ENCODE measurements at regions not wholly inside any gene's neighbourhood (a gene's known extent, or its start where the extent isn't known, plus 50 kb on each side); places are given as distances from the start of the nearest gene placed in this dataset.

- TF ChIP-seq, protein P1, sequence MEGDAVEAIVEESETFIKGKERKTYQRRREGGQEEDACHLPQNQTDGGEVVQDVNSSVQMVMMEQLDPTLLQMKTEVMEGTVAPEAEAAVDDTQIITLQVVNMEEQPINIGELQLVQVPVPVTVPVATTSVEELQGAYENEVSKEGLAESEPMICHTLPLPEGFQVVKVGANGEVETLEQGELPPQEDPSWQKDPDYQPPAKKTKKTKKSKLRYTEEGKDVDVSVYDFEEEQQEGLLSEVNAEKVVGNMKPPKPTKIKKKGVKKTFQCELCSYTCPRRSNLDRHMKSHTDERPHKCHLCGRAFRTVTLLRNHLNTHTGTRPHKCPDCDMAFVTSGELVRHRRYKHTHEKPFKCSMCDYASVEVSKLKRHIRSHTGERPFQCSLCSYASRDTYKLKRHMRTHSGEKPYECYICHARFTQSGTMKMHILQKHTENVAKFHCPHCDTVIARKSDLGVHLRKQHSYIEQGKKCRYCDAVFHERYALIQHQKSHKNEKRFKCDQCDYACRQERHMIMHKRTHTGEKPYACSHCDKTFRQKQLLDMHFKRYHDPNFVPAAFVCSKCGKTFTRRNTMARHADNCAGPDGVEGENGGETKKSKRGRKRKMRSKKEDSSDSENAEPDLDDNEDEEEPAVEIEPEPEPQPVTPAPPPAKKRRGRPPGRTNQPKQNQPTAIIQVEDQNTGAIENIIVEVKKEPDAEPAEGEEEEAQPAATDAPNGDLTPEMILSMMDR (IDR thresholded peaks at IDR 0.05; ENCODE audit: poor library complexity) = no peak
- TF ChIP-seq EZH2 (IDR thresholded peaks at IDR 0.05; ENCODE audit: borderline replicate concordance) (no peak), EZH2phosphoT487 (IDR thresholded peaks at IDR 0.05; ENCODE audit: low read depth, severe bottlenecking, unreplicated experiment) (no peak)
These were observed 354.5 kb upstream of the CITED2 start for GRCh38 chr6:139728876-139729427.

All from hepatocyte (in vitro differentiated cells).